ENCODE measurements at regions not wholly inside any gene's neighbourhood (a gene's known extent, or its start where the extent isn't known, plus 50 kb on each side); places are given as distances from the start of the nearest gene placed in this dataset.
"Not testable (repeated sequence)": the region's sequence is repeated elsewhere in the genome, so short reads cannot be mapped to it uniquely, and the experiment has no call there.

- intact Hi-C loops (cut with micrococcal nuclease), result no loop called here
Measured at GRCh38 chr22:22754961-22755777, 110.8 kb downstream of the GGTLC2 start.

- intact Hi-C loops (cut with micrococcal nuclease), result no loop called here
Measured at GRCh38 chr22:22755778-22756100, 111.3 kb downstream of the GGTLC2 start.

DNA sequence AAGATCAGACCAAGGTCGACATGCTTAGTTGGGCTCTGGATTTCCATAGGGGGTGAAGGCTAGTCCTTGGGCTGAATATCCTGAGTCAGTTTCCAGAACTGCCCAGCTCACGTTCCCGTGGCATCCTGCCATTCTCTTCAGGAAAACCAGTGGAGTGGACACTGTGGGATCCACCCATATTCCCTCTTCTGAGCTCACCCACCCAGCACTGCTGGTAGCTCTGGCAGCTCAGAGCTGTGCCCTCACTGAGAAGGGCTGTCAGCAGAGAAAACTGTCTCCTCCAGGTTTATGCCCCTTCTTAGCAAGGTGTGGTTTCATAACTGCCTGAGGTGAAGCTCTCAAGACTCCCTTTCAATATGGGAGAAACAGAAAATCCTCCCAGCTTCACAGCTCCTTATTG lies 111.7 kb downstream of the GGTLC2 start:
- intact Hi-C loops (cut with micrococcal nuclease), result no loop called here

- intact Hi-C loops (cut with micrococcal nuclease), result not testable (repeated sequence)
Measured at GRCh38 chr22:22756551-22757201, 112.3 kb downstream of the GGTLC2 start.

GRCh38 chr22:22758101-22758807 lies 113.8 kb downstream of the GGTLC2 start:
- intact Hi-C loops (cut with micrococcal nuclease), result not testable (repeated sequence)

DNA sequence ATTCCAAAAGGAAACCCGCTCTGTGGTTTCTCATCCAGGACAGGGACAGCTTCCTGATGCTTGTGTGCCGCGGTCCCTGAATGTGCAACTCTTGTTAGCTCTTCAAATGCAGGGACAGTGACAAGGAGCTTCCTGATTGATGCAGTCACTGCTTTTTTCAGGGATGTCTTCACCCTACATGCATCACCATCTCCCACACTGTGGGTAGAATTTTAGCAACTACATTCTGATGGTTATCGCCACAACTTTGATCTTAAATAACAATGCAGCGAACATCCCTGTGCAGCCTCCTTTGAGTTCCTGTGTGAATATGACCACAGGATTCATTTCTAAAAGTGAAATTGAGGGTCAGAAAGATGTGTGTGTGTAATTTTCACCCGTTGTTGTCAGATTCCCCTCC lies 115.0 kb downstream of the GGTLC2 start:
- intact Hi-C loops (cut with micrococcal nuclease), result no loop called here

- intact Hi-C loops (cut with micrococcal nuclease), result no loop called here
Measured at GRCh38 chr22:22759889-22760546, 115.6 kb downstream of the GGTLC2 start.

GRCh38 chr22:22761606-22761962 lies 117.2 kb downstream of the GGTLC2 start:
- intact Hi-C loops (cut with micrococcal nuclease), result no loop called here

DNA sequence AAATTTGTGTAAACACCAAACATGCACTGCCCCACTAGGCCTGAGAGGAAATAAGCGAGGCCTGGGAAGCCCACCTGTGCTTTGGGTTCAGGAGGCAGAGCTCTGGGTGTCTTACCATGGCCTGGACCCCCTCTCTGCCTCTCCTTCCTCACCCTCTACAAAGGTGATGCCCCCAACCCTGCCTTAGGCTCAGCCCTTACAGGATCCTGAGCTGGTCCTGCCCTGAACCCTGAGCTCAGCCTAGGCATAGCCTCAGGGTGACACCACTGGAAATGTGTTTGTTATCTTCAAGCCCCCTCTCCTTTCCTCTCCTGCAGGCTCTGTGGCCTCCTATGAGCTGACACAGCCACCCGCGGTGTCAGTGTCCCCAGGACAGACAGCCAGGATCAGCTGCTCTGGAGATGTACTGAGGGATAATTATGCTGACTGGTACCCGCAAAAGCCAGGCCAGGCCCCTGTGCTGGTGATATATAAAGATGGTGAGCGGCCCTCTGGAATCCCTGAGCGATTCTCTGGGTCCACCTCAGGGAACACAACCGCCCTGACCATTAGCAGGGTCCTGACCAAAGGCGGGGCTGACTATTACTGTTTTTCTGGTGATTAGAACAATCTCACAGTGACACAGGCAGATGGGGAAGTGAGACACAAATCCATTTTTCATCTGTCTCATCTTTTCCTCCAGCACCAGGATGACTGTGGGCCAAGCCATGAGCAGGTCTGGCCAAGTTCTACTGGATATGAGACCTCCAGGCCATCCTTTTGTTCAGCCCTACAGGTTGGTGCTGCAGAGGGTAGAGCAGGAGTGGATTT lies 117.8 kb downstream of the GGTLC2 start:
- intact Hi-C loops (cut with micrococcal nuclease), result no loop called here

DNA sequence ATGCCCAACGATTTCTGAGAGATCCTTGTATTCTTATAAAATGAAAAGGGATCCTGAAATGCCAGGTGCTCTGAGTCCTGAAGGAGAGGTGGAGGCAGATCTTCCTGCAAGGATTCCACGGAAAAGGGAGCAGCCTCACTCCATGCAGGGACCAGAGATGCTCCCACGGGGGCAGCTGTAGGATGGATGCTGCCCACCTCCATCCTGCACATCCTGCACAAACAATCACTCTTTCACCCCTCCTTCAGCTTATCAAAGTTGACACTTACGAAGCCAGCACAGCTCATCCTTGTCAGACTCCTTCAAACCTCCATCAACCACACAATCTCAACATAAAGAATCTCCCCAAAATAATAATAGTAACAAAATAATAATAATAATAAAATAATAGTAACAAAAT lies 119.1 kb downstream of the GGTLC2 start:
- intact Hi-C loops (cut with micrococcal nuclease), result no loop called here

GRCh38 chr22:22764085-22764484 lies 119.7 kb downstream of the GGTLC2 start:
- intact Hi-C loops (cut with micrococcal nuclease), result no loop called here

DNA sequence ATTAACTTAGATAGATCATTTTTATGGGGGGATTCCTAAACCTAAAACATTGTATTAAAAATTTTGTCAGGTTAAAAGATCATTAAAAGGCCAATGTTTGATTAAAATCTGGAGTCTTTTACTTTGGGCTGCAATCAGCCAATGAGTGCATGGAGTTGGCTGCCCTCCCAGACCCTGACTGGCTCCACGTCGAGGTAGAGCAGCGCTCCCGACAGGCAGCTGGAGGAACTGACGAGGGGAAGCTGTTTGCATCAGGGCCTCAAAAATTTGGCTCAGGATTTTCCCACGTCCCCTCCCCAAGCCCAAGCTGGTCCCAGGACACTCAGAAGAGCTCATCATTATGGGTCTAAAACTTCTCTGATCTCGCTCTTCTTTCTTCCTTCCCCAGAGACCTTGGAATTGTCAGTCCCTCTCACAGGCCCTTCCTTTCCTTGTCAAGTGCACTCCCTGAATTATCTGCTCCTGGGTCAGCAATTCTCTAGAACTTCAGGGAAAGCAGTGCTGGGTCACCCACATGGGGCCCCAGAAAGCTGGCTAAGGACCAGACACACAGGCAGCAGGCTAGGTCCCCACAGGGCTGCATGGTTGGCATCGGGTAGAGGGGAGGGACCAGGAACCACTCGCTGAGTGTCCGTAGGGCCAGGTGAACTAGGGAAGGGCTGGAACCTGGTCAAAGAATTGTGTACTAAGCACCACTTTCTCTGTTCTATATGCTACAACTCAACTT lies 119.6 kb upstream of the IGLL5 start:
- intact Hi-C loops (cut with micrococcal nuclease), result loop anchor here (5.0 kb wide), 1 partner anchor 61 kb away; no protein-coding TSS in a partner anchor

DNA sequence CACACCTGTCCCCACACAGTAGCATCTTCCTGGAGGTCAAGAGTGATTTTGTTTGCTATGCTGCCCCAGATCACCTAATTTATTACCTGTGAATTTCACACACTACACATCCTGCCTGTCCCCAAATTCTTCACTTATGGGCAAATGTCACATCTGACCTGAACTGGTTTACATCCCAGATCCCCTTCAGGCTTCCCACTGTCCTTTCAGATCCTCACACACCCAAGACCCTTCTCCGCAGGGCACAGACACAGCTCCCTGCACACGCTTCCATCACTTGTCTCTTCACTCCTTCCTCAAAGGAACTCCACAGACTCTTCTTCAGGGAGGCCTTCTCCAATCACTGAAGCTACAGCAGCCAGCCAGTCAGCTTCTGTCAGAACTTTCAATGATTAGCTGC lies 118.7 kb upstream of the IGLL5 start:
- intact Hi-C loops (cut with micrococcal nuclease), result loop anchor here (5.0 kb wide), 1 partner anchor 62 kb away; no protein-coding TSS in a partner anchor

DNA sequence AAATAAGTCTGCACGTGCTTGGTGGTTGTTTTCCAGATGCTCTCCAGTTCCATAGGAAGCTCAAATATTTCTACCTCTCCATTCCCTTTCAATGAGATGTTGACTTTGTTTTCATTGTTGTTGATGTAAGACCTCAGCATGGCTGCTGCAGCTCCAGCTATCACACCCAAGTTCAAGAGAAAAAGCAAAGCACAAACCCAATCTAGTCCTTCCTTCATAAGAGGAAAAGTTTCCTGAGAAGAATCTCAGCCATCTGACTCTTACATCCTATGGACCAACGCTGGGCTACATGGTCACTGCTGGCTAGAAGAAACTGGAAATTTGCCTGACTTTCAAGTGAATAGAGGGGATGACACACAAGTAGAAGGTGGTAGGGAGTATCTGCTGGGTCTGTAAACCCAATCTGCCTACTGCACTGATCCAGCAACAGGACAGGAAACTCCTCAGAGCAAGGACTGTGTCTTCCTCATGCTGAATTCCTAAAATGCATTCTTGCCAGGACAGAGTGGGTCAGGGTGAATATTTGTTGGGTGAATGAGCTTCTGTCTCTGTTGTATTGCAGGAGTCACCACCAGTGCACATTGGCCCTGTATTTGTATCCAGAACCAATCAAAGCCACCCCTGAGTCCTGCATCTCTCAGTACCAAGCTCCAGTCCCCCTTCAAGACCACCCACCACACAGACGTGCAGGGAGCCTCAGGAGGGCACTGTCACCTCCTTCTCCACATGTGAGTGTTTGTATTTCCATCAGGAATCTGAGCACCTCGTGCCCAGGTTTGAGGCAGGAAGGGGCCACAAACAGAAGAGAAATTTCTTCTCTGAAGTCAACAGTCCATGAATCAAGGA lies 118.0 kb upstream of the IGLL5 start:
- intact Hi-C loops (cut with micrococcal nuclease), result loop anchor here (5.0 kb wide), 1 partner anchor 62 kb away; no protein-coding TSS in a partner anchor

- intact Hi-C loops (cut with micrococcal nuclease), result no loop called here
Measured at GRCh38 chr22:22770280-22770871, 117.2 kb upstream of the IGLL5 start.

DNA sequence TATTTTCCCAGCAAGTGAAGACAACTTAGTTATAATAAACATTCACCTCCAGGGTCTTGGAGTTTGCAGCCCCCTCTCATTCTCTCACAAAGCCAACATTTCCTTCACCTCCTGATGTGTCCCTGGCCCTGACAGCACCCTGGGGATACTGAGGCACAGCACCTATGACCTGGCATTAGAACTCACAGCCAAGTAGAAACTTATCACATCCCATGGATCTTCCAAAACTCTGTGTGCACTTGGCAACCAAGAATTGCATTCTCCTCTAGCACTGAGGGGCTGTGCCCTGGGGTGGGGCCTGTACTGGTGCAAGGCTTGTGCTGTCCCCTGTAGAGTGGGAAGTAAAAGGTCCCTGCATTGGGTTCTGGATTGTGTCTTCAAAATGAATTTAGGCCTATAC lies 116.7 kb upstream of the IGLL5 start:
- intact Hi-C loops (cut with micrococcal nuclease), result no loop called here

GRCh38 chr22:22771696-22772377 lies 115.8 kb upstream of the IGLL5 start:
- intact Hi-C loops (cut with micrococcal nuclease), result no loop called here

DNA sequence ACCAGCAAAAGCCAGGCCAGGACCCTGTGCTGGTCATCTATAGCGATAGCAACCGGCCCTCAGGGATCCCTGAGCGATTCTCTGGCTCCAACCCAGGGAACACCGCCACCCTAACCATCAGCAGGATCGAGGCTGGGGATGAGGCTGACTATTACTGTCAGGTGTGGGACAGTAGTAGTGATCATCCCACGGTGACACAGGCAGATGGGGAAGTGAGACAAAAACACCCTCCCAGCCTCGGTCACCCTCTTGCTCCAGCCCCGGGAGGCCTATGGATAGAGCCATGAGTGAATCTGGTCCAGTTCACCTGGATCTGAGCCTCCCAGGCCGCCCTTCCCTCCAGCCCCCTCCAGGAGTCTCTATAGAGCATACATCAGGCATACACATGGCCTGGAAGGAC lies 115.2 kb upstream of the IGLL5 start:
- intact Hi-C loops (cut with micrococcal nuclease), result no loop called here
